SKM-1 (cell line): ENCODE measurements at regions not wholly inside any gene's neighbourhood (a gene's known extent, or its start where the extent isn't known, plus 50 kb on each side); places are given as distances from the start of the nearest gene placed in this dataset.

Experiments
- DNase-seq: peaks from one replicate; lab custom pipeline; 2025; ENCODE audit not compliant: unreplicated experiment; lab: John Stamatoyannopoulos, UW

GRCh38 chr6:139855671-139856311 lies 481.3 kb upstream of the CITED2 start:
- no peak for DNase-seq

- DNase-seq, result no peak
Measured at GRCh38 chr6:139853302-139853992, 479.0 kb upstream of the CITED2 start.

GRCh38 chr6:139852488-139853140 lies 478.2 kb upstream of the CITED2 start:
- no peak for DNase-seq

GRCh38 chr6:139852067-139852466 lies 477.6 kb upstream of the CITED2 start:
- no peak for DNase-seq

GRCh38 chr6:139851206-139851605 lies 476.8 kb upstream of the CITED2 start:
- no peak for DNase-seq

- no peak for DNase-seq
Measured at GRCh38 chr6:139850512-139850911, 476.1 kb upstream of the CITED2 start.

GRCh38 chr6:139847457-139847813 lies 473.0 kb upstream of the CITED2 start:
- no peak for DNase-seq

GRCh38 chr6:139846538-139847456 lies 472.3 kb upstream of the CITED2 start:
- no peak for DNase-seq

- DNase-seq, result no peak
Measured at GRCh38 chr6:139844907-139845306, 470.5 kb upstream of the CITED2 start.

- peak; percentile 90 for DNase-seq
Measured at GRCh38 chr6:139841794-139842215, 467.4 kb upstream of the CITED2 start.

GRCh38 chr6:139839506-139840156 lies 465.2 kb upstream of the CITED2 start:
- peak; percentile 97 for DNase-seq

GRCh38 chr6:139834232-139834631 lies 459.8 kb upstream of the CITED2 start:
- no peak for DNase-seq

GRCh38 chr6:139833592-139833991 lies 459.1 kb upstream of the CITED2 start:
- no peak for DNase-seq

GRCh38 chr6:139832493-139833305 lies 458.3 kb upstream of the CITED2 start:
- no peak for DNase-seq

GRCh38 chr6:139829576-139829975 lies 455.1 kb upstream of the CITED2 start:
- no peak for DNase-seq

GRCh38 chr6:139828751-139829519 lies 454.5 kb upstream of the CITED2 start:
- no peak for DNase-seq

GRCh38 chr6:139825935-139826374 lies 451.5 kb upstream of the CITED2 start:
- DNase-seq, result no peak

- DNase-seq, result no peak
Measured at GRCh38 chr6:139824864-139825263, 450.4 kb upstream of the CITED2 start.

GRCh38 chr6:139823808-139824126 lies 449.3 kb upstream of the CITED2 start:
- DNase-seq, result no peak
